HL-60 (cell line): ENCODE measurements at regions not wholly inside any gene's neighbourhood (a gene's known extent, or its start where the extent isn't known, plus 50 kb on each side); places are given as distances from the start of the nearest gene placed in this dataset.

ENCODE experiments used
- DNase-seq, 2 experiments: peaks; one replicate each; pipeline ENCODE4 v3.0.0-alpha.2; 2010 to 2020; ENCODE audit warnings: low read depth in 1 of 2, low spot score in 1 of 2
- H3K27ac ChIP-seq: fragments of 250-450 bp; sonication (Bioruptor Pico); replicated peaks from 2 replicates; pipeline ENCODE4 v1.5.1; 2020; ENCODE audit warnings: mild to moderate bottlenecking, moderate library complexity
- H3K27me3 ChIP-seq: fragments of 250-450 bp; sonication (Bioruptor Pico); 2 replicates; pipeline ENCODE4 v1.5.1; 2021; ENCODE audit warnings: mild to moderate bottlenecking, moderate library complexity; ENCODE audit not compliant: insufficient read depth, poor library complexity, severe bottlenecking
- H3K4me3 ChIP-seq: replicated peaks from 2 replicates; pipeline ENCODE4 v1.5.1; 2011; ENCODE audit warnings: mild to moderate bottlenecking, control low read depth, low read length; ENCODE audit not compliant: insufficient read depth
- CTCF ChIP-seq: IDR thresholded peaks from one replicate; pipeline ENCODE4 v1.5.1; 2011; ENCODE audit warnings: low read length, control low read depth, inconsistent platforms; ENCODE audit not compliant: insufficient read depth
- GABPA ChIP-seq: IDR thresholded peaks from 2 replicates; pipeline ENCODE4 v1.6.1; 2012; ENCODE audit warnings: low read depth
- POLR2AphosphoS5 ChIP-seq: IDR thresholded peaks from 2 replicates; pipeline ENCODE4 v1.6.1; 2012; ENCODE audit warnings: low read depth
- REST ChIP-seq: IDR thresholded peaks from 2 replicates; pipeline ENCODE4 v1.6.1; 2012; ENCODE audit warnings: low read depth; ENCODE audit not compliant: insufficient replicate concordance
- SPI1 ChIP-seq: IDR thresholded peaks from 2 replicates; pipeline ENCODE4 v1.6.1; 2012; ENCODE audit warnings: low read depth, mild to moderate bottlenecking, borderline replicate concordance

GRCh38 chr6:25153079-25153478, 126.1 kb upstream of the CARMIL1 start:
- DNase-seq = no peak
- Histone ChIP-seq H3K27me3 (no peaks in the 10 kb centered on the region), H3K4me3 (no peak overlapping the region), H3K27ac (no peak overlapping the region)
- TF ChIP-seq POLR2AphosphoS5 = no peak
- no peak for TF ChIP-seq SPI1
- TF ChIP-seq CTCF = no peak
- TF ChIP-seq GABPA = no peak
- TF ChIP-seq REST = no peak

GRCh38 chr6:25154034-25154596, 125.1 kb upstream of the CARMIL1 start:
- H3K4me3 ChIP-seq = no peak overlapping the region
- H3K27me3 ChIP-seq = no peaks in the 10 kb centered on the region
- TF ChIP-seq REST = no peak
- TF ChIP-seq SPI1 = no peak
- no peak for TF ChIP-seq POLR2AphosphoS5
- TF ChIP-seq GABPA = no peak
- TF ChIP-seq CTCF = no peak
- no peak overlapping the region for H3K27ac ChIP-seq
- no peak for DNase-seq

- H3K4me3 ChIP-seq = no peak overlapping the region
- DNase-seq = no peak
- no peak for TF ChIP-seq POLR2AphosphoS5
- no peak for TF ChIP-seq GABPA
- TF ChIP-seq SPI1 = no peak
- no peak for TF ChIP-seq CTCF
- no peak for TF ChIP-seq REST
- H3K27ac ChIP-seq = no peak overlapping the region
- no peaks in the 10 kb centered on the region for H3K27me3 ChIP-seq
Measured at GRCh38 chr6:25155211-25155610, 124.0 kb upstream of the CARMIL1 start.
